ENCODE measurements at regions not wholly inside any gene's neighbourhood (a gene's known extent, or its start where the extent isn't known, plus 50 kb on each side); places are given as distances from the start of the nearest gene placed in this dataset.
"Not testable (repeated sequence)": the region's sequence is repeated elsewhere in the genome, so short reads cannot be mapped to it uniquely, and the experiment has no call there.

- Histone ChIP-seq H3K4me1 (no peaks in the 10 kb centered on the region), H3K36me3 (ENCODE audit: control insufficient read depth, insufficient read depth, low read length) (no peaks in the 10 kb centered on the region), H3K9me3 (no peaks in the 10 kb centered on the region; the same call in 1 of the 2 replicates), H3K4me3 (ENCODE audit: low read depth, low read length) (no peak overlapping the region), H3K27me3 (replicated peaks; ENCODE audit: control insufficient read depth, insufficient read depth, low read length) (no peaks in the 10 kb centered on the region)
- no peaks in the 10 kb centered on the region for H3K36me3 Mint-ChIP-seq (ENCODE audit: insufficient read depth, unreplicated experiment)
- H3K4me1 Mint-ChIP-seq (ENCODE audit: low read depth, unreplicated experiment), result no peaks in the 10 kb centered on the region
- H3K27me3 Mint-ChIP-seq (ENCODE audit: insufficient read depth, unreplicated experiment), result no peaks in the 10 kb centered on the region
- peaks cover 17% of the 10 kb centered on the region for H3K9me3 Mint-ChIP-seq (ENCODE audit: unreplicated experiment)
- peak in 1 of 2 experiments; percentile 29 for TF ChIP-seq CTCF (IDR thresholded peaks at IDR 0.05; ENCODE audit: insufficient read depth in 1 of 2, low read depth in 1 of 2, low read length in 1 of 2, severe bottlenecking in 1 of 2, unreplicated experiment in 1 of 2)
- H3K27ac Mint-ChIP-seq (ENCODE audit: unreplicated experiment), result no peak overlapping the region
- no peak for DNase-seq
- no peak overlapping the region for H3K4me3 Mint-ChIP-seq (ENCODE audit: unreplicated experiment)
- ChIA-PET CTCF (no interaction called here), POLR2A (no interaction called here)
- no TSS peak for BruUV-seq (replicated peaks)
- intact Hi-C loops (cut with micrococcal nuclease; ENCODE audit: unreplicated experiment), result no loop called here
Measured at GRCh38 chr7:124101173-124101768, 68.4 kb upstream of the TMEM229A start.

GRCh38 chr7:124100190-124100589 is 67.3 kb upstream of the TMEM229A start:
- Histone ChIP-seq H3K27me3 (replicated peaks; ENCODE audit: control insufficient read depth, insufficient read depth, low read length) (no peaks in the 10 kb centered on the region), H3K4me1 (no peaks in the 10 kb centered on the region), H3K36me3 (ENCODE audit: control insufficient read depth, insufficient read depth, low read length) (no peaks in the 10 kb centered on the region), H3K9me3 (no peaks in the 10 kb centered on the region; the same call in 1 of the 2 replicates), H3K4me3 (ENCODE audit: low read depth, low read length) (no peak overlapping the region)
- TF ChIP-seq CTCF (IDR thresholded peaks at IDR 0.05; ENCODE audit: insufficient read depth in 1 of 2, low read depth in 1 of 2, low read length in 1 of 2, severe bottlenecking in 1 of 2, unreplicated experiment in 1 of 2), result no peak
- H3K4me1 Mint-ChIP-seq (ENCODE audit: low read depth, unreplicated experiment), result no peaks in the 10 kb centered on the region
- no peak overlapping the region for H3K4me3 Mint-ChIP-seq (ENCODE audit: unreplicated experiment)
- DNase-seq, result no peak
- intact Hi-C loops (cut with micrococcal nuclease; ENCODE audit: unreplicated experiment), result no loop called here
- no peak overlapping the region for H3K27ac Mint-ChIP-seq (ENCODE audit: unreplicated experiment)
- ChIA-PET CTCF (no interaction called here), POLR2A (no interaction called here)
- no peaks in the 10 kb centered on the region for H3K27me3 Mint-ChIP-seq (ENCODE audit: insufficient read depth, unreplicated experiment)
- H3K36me3 Mint-ChIP-seq (ENCODE audit: insufficient read depth, unreplicated experiment), result no peaks in the 10 kb centered on the region
- peaks cover 17% of the 10 kb centered on the region for H3K9me3 Mint-ChIP-seq (ENCODE audit: unreplicated experiment)
- no TSS peak for BruUV-seq (replicated peaks)

GRCh38 chr7:124099585-124099984 is 66.7 kb upstream of the TMEM229A start:
- H3K9me3 ChIP-seq; intact Hi-C loops (cut with micrococcal nuclease; ENCODE audit: unreplicated experiment); H3K36me3 Mint-ChIP-seq (ENCODE audit: insufficient read depth, unreplicated experiment); DNase-seq; CTCF ChIA-PET; POLR2A ChIA-PET; H3K4me1 ChIP-seq; BruUV-seq (replicated peaks); H3K27me3 ChIP-seq (replicated peaks; ENCODE audit: control insufficient read depth, insufficient read depth, low read length); H3K27ac Mint-ChIP-seq (ENCODE audit: unreplicated experiment); H3K36me3 ChIP-seq (ENCODE audit: control insufficient read depth, insufficient read depth, low read length); H3K4me1 Mint-ChIP-seq (ENCODE audit: low read depth, unreplicated experiment); H3K27me3 Mint-ChIP-seq (ENCODE audit: insufficient read depth, unreplicated experiment); H3K4me3 Mint-ChIP-seq (ENCODE audit: unreplicated experiment); H3K4me3 ChIP-seq (ENCODE audit: low read depth, low read length): not testable (repeated sequence)
- peaks cover 13% of the 10 kb centered on the region for H3K9me3 Mint-ChIP-seq (ENCODE audit: unreplicated experiment)

GRCh38 chr7:124089621-124090020 is 56.8 kb upstream of the TMEM229A start:
- Mint-ChIP-seq H3K36me3 (ENCODE audit: insufficient read depth, unreplicated experiment) (no peaks in the 10 kb centered on the region), H3K27ac (ENCODE audit: unreplicated experiment) (no peak overlapping the region), H3K27me3 (ENCODE audit: insufficient read depth, unreplicated experiment) (peaks cover 3% of the 10 kb centered on the region), H3K4me1 (ENCODE audit: low read depth, unreplicated experiment) (no peaks in the 10 kb centered on the region), H3K4me3 (ENCODE audit: unreplicated experiment) (no peak overlapping the region), H3K9me3 (ENCODE audit: unreplicated experiment) (no peaks in the 10 kb centered on the region)
- H3K4me1 ChIP-seq, result no peaks in the 10 kb centered on the region
- DNase-seq, result no peak
- ChIA-PET CTCF (no interaction called here), POLR2A (no interaction called here)
- H3K9me3 ChIP-seq, result no peaks in the 10 kb centered on the region
- BruUV-seq (replicated peaks), result no TSS peak
- intact Hi-C loops (cut with micrococcal nuclease; ENCODE audit: unreplicated experiment), result no loop called here
- TF ChIP-seq CTCF (IDR thresholded peaks at IDR 0.05; ENCODE audit: insufficient read depth in 1 of 2, low read depth in 1 of 2, low read length in 1 of 2, severe bottlenecking in 1 of 2, unreplicated experiment in 1 of 2), result no peak
- H3K4me3 ChIP-seq (ENCODE audit: low read depth, low read length), result no peak overlapping the region
- H3K27me3 ChIP-seq (replicated peaks; ENCODE audit: control insufficient read depth, insufficient read depth, low read length), result no peaks in the 10 kb centered on the region
- H3K36me3 ChIP-seq (ENCODE audit: control insufficient read depth, insufficient read depth, low read length), result no peaks in the 10 kb centered on the region

Data from Caco-2 (cell line).